ENCODE measurements at regions not wholly inside any gene's neighbourhood (a gene's known extent, or its start where the extent isn't known, plus 50 kb on each side); places are given as distances from the start of the nearest gene placed in this dataset.

- no peak for DNase-seq (ENCODE audit: extremely low spot score)
- no peak for TF ChIP-seq CTCF (IDR thresholded peaks at IDR 0.05; ENCODE audit: control extremely low read depth, extremely low read depth, low read depth, missing control alignments)
- CTCF ChIA-PET = no interaction called here
- POLR2A ChIA-PET = no interaction called here
Measured at GRCh38 chr12:87152075-87152474, 877.1 kb downstream of the C12orf50 start.

GRCh38 chr12:87150969-87151662 lies 878.1 kb downstream of the C12orf50 start:
- no peak for TF ChIP-seq CTCF (IDR thresholded peaks at IDR 0.05; ENCODE audit: control extremely low read depth, extremely low read depth, low read depth, missing control alignments)
- CTCF ChIA-PET = interaction anchor here (0.8 kb wide), 1 partner anchor 10 kb away, joined by 3 read pairs; no protein-coding TSS in a partner anchor
- no peak for DNase-seq (ENCODE audit: extremely low spot score)
- POLR2A ChIA-PET = no interaction called here

- TF ChIP-seq CTCF (IDR thresholded peaks at IDR 0.05; ENCODE audit: control extremely low read depth, extremely low read depth, low read depth, missing control alignments) = no peak
- no peak for DNase-seq (ENCODE audit: extremely low spot score)
- POLR2A ChIA-PET = no interaction called here
- CTCF ChIA-PET = no interaction called here
Measured at GRCh38 chr12:87142342-87142741, 886.2 kb upstream of the MGAT4C start.

GRCh38 chr12:87141091-87141490 lies 884.9 kb upstream of the MGAT4C start:
- TF ChIP-seq CTCF (IDR thresholded peaks at IDR 0.05; ENCODE audit: control extremely low read depth, extremely low read depth, low read depth, missing control alignments) = no peak
- DNase-seq (ENCODE audit: extremely low spot score) = no peak
- CTCF ChIA-PET = no interaction called here
- POLR2A ChIA-PET = no interaction called here

GRCh38 chr12:87140262-87140661 lies 884.1 kb upstream of the MGAT4C start:
- ChIA-PET POLR2A (no interaction called here), CTCF (interaction anchor here (1.1 kb wide), 1 partner anchor 77 kb away, joined by 3 read pairs; no protein-coding TSS in a partner anchor)
- TF ChIP-seq CTCF (IDR thresholded peaks at IDR 0.05; ENCODE audit: control extremely low read depth, extremely low read depth, low read depth, missing control alignments) = no peak
- no peak for DNase-seq (ENCODE audit: extremely low spot score)

GRCh38 chr12:87137220-87137619 lies 881.0 kb upstream of the MGAT4C start:
- no peak for DNase-seq (ENCODE audit: extremely low spot score)
- ChIA-PET POLR2A (no interaction called here), CTCF (no interaction called here)
- no peak for TF ChIP-seq CTCF (IDR thresholded peaks at IDR 0.05; ENCODE audit: control extremely low read depth, extremely low read depth, low read depth, missing control alignments)
